ENCODE measurements at regions not wholly inside any gene's neighbourhood (a gene's known extent, or its start where the extent isn't known, plus 50 kb on each side); places are given as distances from the start of the nearest gene placed in this dataset.
"Not testable (repeated sequence)": the region's sequence is repeated elsewhere in the genome, so short reads cannot be mapped to it uniquely, and the experiment has no call there.

DNA sequence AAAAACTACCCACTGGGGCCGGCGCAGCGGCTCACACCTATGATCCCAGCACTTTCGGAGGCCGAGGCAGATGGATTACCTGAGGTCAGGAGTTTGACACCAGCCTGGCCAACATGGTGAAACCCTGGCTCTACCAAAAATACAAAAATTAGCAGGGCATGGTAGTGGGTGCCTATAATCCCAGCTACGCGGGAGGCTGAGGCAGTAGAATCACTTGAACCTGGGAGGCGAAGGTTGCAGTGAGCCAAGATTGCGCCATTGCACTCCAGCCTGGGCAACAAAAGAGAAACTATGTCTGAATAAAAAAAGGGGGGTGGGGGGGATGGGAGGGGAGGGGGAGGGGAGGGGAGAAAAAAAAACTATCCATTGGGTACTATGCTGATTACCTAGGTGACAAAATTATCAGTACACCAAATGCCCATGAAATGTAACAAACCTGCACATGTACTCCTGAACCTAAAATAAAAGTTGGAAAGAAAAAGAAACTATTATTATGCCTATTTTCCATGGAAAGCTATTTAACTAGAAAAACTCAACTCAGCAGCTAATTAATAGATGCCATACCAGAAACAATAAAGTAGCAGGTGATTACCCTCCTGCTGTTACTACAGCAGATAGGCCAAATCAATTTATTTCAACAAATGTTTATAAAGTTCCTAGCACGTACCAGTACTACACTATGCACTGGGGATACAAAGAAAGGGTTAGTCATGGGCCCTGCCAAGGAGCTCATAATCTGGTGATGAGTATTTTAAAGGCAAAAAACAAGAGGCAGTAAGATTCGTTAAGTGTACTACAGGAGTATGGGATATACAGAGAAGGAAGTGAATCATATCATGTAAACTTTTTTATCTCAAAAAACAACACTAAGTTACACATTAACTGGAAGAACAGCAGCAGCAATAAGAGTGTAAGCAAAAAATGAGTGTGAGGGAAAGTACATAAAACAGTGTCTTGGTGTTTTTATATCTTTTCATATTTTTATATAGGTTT is 112.8 kb upstream of the SLC39A10 start:
- in situ Hi-C loops (cut with HindIII; ENCODE audit: low pct_ligation_motif_present, low pct_unique_long_range_greater_than_20kb, low sequenced_read_pairs), result no loop called here

DNA sequence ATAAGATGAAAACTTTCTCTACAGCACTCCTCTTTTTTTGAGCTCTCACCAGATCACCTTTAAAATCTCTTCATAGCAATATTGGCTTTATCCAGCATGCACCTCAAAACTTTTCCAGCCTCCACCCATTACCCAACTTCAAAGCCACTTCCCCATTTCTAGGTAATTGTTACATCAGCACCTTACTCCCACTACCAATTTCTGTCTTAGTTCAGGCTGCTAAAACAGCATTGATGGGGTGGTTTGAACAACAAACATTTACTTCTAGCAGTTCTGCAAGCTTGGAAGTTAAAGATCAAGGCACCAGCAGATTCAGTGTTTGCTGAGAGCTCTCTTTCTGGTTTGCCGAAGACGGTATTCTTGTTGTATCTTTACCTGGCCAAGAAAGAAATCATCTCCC is 114.0 kb upstream of the SLC39A10 start:
- in situ Hi-C loops (cut with HindIII; ENCODE audit: low pct_ligation_motif_present, low pct_unique_long_range_greater_than_20kb, low sequenced_read_pairs), result no loop called here
- no peak for DNase-seq

More for the DNA sequence above, 112.8 kb upstream of the SLC39A10 start:
- DNase-seq, result peak; percentile 65

- in situ Hi-C loops (cut with HindIII; ENCODE audit: low pct_ligation_motif_present, low pct_unique_long_range_greater_than_20kb, low sequenced_read_pairs), result no loop called here
- no peak for DNase-seq
Observed at GRCh38 chr2:195542067-195542466, 115.0 kb upstream of the SLC39A10 start.

DNA sequence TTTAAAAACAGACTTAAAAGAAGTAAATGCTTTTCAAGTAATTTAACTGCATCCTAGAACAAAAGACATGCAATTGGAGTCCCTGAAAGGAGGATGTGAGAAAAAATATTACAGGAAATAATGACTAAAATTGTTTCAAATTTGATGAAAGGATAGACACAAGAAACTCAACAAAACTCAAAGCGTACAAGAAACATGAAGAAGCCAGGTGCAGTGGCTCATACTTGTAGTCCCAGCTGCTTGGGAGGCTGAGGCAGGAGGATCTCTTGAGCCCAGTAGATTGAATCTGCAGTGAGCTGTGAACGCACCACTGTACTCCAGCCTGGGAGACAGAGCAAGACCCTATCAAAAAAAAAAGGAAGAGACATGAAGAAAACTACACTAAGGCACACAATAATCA is 118.1 kb upstream of the SLC39A10 start:
- no peak for DNase-seq
- in situ Hi-C loops (cut with HindIII; ENCODE audit: low pct_ligation_motif_present, low pct_unique_long_range_greater_than_20kb, low sequenced_read_pairs), result no loop called here

GRCh38 chr2:195537811-195538210 is 119.2 kb upstream of the SLC39A10 start:
- no peak for DNase-seq
- in situ Hi-C loops (cut with HindIII; ENCODE audit: low pct_ligation_motif_present, low pct_unique_long_range_greater_than_20kb, low sequenced_read_pairs), result no loop called here

DNA sequence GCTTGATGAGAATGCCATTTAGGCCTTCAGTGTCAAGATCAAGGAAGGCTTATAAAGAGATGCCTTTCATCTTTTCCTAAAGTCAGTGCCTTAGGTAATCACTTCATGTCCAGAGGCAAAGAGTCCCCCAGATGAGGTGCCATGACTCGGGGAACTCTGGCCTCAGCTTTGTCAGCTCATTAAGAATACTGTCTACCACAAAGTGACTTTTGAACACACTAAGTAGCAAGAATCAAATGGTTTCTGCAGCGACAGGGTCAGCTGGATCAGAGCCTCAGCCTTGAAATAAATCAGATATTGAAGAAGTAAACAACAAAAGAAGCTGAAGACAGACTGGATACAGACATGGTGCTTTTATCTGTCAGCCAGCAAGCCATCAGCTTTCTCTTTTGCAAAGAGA is 120.1 kb upstream of the SLC39A10 start:
- DNase-seq, result no peak
- in situ Hi-C loops (cut with HindIII; ENCODE audit: low pct_ligation_motif_present, low pct_unique_long_range_greater_than_20kb, low sequenced_read_pairs), result no loop called here

GRCh38 chr2:195535911-195536522 is 121.0 kb upstream of the SLC39A10 start:
- no peak for DNase-seq
- in situ Hi-C loops (cut with HindIII; ENCODE audit: low pct_ligation_motif_present, low pct_unique_long_range_greater_than_20kb, low sequenced_read_pairs), result no loop called here

DNA sequence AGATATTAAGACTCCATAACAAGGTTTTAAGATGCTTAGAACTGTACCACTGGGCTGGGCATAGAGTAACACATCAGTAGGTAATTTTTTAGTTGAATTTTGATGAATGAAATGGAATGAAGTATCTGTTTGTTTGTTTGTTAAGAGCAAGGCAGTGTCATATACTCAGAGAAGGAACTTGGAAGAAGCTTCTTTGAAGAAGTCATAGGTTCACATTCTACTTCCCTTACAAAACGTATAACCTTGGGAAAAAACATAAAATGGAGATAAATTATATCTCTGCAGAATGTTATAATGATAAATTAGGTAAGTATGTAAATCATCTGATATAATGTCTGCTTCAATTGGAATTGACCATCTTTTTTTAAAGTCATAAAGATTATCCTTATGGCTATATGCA is 122.1 kb upstream of the SLC39A10 start:
- in situ Hi-C loops (cut with HindIII; ENCODE audit: low pct_ligation_motif_present, low pct_unique_long_range_greater_than_20kb, low sequenced_read_pairs), result no loop called here
- DNase-seq, result no peak

DNA sequence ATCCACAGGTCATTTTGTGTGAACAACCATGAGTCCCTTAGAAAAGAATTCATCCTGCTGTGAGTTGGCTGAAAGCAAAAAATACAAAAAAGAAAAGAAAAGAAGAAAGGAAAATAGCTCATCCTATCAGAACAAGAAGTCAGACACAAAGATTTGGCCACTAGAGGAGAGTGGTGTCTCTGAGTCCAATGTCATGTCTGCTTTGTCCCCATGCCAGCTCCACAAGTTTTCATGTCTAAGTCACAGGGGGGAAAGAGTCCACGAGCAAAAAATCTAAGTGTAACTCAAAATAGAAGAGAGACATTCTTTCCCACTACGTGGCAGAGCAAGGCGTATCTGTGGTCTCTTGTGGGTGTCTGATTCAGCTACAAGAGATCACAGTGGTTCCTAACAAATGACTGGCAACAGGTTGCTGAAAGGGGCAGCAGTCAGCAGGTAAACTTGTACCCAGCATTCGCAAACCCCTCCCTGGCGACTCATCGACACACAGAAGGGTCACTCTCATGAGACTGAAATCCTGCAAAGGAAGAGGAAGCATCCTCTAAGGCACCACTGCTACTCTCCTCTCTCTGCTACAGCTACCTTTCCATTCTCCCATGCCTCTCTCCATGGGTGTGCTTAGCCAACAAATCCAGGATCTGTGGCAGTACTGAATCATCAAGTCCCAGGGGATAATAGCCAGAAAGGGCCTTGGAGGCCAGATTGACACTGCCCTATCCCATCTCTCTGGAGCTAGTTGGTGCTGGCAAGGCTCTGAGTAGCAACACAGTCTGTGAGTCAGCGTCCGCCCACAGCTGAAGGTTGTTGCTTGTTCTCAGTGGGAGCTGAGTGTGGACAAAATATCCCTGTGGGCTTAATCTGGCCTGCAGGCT is 123.0 kb upstream of the SLC39A10 start:
- DNase-seq, result peak; percentile 82
- in situ Hi-C loops (cut with HindIII; ENCODE audit: low pct_ligation_motif_present, low pct_unique_long_range_greater_than_20kb, low sequenced_read_pairs), result no loop called here

DNA sequence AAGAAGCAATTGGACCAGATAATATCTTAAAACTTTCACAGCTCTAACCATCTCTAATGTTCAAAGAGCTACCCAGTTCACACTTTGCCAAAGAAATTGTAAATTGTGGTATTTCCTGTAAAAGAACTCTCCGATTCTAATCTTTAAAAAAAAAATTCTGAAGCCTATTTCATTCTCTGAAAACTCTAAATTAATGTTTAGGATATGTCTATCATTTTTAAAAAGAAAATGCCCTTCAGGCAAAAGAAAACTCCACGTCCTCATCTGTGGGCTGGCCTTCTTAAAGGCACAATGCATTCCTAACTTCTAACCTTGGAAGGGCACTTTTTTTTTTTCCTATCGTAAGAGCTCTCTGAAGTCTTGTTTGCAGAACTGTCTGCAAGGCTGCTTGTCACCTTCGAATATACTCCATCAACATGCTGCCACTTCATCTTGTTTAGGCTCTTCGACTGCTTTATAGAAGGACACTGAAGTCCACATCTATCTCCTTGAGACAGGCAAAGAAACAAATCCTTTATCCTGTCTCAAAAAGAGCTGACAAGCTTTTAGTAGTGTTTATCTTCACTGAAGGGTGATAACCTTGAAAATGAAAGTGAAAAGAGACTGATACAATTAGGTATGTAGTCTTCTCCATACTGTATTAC is 124.3 kb upstream of the SLC39A10 start:
- peak; percentile 57 for DNase-seq
- in situ Hi-C loops (cut with HindIII; ENCODE audit: low pct_ligation_motif_present, low pct_unique_long_range_greater_than_20kb, low sequenced_read_pairs), result no loop called here

GRCh38 chr2:195532255-195532627 is 124.8 kb upstream of the SLC39A10 start:
- in situ Hi-C loops (cut with HindIII; ENCODE audit: low pct_ligation_motif_present, low pct_unique_long_range_greater_than_20kb, low sequenced_read_pairs), result no loop called here
- no peak for DNase-seq

GRCh38 chr2:195531754-195532153 is 125.3 kb upstream of the SLC39A10 start:
- peak; percentile 53 for DNase-seq
- in situ Hi-C loops (cut with HindIII; ENCODE audit: low pct_ligation_motif_present, low pct_unique_long_range_greater_than_20kb, low sequenced_read_pairs), result no loop called here

- DNase-seq; in situ Hi-C loops (cut with HindIII; ENCODE audit: low pct_ligation_motif_present, low pct_unique_long_range_greater_than_20kb, low sequenced_read_pairs): not testable (repeated sequence)
Observed at GRCh38 chr2:195523242-195523641, 133.8 kb upstream of the SLC39A10 start.

- no peak for DNase-seq
- in situ Hi-C loops (cut with HindIII; ENCODE audit: low pct_ligation_motif_present, low pct_unique_long_range_greater_than_20kb, low sequenced_read_pairs), result no loop called here
Observed at GRCh38 chr2:195521589-195521988, 135.4 kb upstream of the SLC39A10 start.

- in situ Hi-C loops (cut with HindIII; ENCODE audit: low pct_ligation_motif_present, low pct_unique_long_range_greater_than_20kb, low sequenced_read_pairs), result no loop called here
- no peak for DNase-seq
Observed at GRCh38 chr2:195520671-195521155, 136.3 kb upstream of the SLC39A10 start.

GRCh38 chr2:195515551-195515950 is 141.5 kb upstream of the SLC39A10 start:
- no peak for DNase-seq

GRCh38 chr2:195514365-195514764 is 142.7 kb upstream of the SLC39A10 start:
- in situ Hi-C loops (cut with HindIII; ENCODE audit: low pct_ligation_motif_present, low pct_unique_long_range_greater_than_20kb, low sequenced_read_pairs), result no loop called here
- no peak for DNase-seq

More at GRCh38 chr2:195515551-195515950, 141.5 kb upstream of the SLC39A10 start:
- in situ Hi-C loops (cut with HindIII; ENCODE audit: low pct_ligation_motif_present, low pct_unique_long_range_greater_than_20kb, low sequenced_read_pairs), result no loop called here

GRCh38 chr2:195513119-195513518 is 143.9 kb upstream of the SLC39A10 start:
- in situ Hi-C loops (cut with HindIII; ENCODE audit: low pct_ligation_motif_present, low pct_unique_long_range_greater_than_20kb, low sequenced_read_pairs), result no loop called here
- no peak for DNase-seq

Measured in ACHN (cell line).